ENCODE measurements at regions not wholly inside any gene's neighbourhood (a gene's known extent, or its start where the extent isn't known, plus 50 kb on each side); places are given as distances from the start of the nearest gene placed in this dataset.
A peak's percentile ranks its signal among the peaks of the same experiment; 100 is the strongest.
"Not testable (repeated sequence)": the region's sequence is repeated elsewhere in the genome, so short reads cannot be mapped to it uniquely, and the experiment has no call there.

DNA sequence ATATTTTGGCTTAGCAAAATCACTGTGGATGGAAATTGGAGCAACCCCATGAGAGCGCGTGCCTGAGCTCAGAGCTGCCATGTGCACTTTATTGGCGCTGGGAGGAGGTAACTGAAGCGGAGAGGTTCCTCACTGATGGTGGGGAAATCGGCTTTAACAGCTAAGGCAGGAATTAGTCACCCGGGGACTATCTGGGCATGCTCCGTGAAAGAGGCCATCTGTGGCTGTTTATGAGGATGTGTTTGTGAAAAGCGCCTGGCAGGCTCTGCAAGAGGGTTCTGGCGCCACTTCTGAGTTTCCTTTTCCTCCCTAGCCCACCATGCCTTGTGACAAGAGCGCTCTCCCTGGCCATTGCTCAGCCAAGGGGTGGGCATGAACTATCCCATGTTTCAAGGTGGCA is 815.6 kb downstream of the UQCRFS1 start:
- DNase-seq: no peak

DNA sequence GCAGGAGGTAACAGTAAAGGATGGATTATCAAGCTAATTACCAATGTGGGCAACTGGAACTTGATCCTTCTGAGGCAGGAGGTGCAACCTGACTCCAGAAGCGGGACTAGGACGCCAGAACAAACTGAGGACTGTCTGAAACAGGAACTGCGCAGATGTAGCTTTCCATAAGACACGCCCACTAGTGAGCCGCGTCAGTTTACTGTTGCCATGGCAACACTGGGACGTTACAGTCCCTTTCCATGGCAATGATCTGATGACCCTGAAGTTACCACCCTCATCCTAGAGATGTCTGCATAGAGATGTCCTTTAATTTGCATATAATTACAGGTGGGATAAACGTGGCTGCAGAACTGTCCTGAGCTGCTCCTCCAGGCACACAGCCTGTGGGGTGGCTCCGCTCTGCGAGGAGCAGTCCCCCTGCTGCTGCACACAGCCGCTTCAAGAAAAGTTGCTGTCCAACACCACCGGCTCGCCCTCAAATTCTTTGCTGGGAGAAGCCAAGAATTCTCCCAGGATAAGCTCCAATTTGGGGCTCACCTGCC is 816.6 kb downstream of the UQCRFS1 start:
- DNase-seq: no peak

DNA sequence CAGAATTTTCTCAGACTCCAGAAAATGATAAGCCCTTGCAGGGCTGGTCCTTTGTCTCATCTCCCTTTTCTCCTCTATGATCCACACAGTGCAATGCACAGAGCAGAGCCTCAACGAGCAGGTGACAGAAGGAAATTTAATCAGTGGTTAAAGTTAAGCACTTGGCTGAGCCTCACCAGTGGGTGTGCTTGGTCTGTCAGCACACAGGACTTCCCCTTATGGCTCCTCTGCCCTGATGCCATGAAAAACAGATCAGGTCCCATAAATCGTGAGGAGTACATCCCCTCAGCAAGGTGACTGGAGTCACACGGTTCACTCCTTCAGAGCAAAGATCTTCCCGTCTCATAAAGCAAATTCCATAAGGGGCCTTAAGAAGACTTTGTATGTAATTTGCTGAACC is 818.2 kb downstream of the UQCRFS1 start:
- DNase-seq: no peak

DNA sequence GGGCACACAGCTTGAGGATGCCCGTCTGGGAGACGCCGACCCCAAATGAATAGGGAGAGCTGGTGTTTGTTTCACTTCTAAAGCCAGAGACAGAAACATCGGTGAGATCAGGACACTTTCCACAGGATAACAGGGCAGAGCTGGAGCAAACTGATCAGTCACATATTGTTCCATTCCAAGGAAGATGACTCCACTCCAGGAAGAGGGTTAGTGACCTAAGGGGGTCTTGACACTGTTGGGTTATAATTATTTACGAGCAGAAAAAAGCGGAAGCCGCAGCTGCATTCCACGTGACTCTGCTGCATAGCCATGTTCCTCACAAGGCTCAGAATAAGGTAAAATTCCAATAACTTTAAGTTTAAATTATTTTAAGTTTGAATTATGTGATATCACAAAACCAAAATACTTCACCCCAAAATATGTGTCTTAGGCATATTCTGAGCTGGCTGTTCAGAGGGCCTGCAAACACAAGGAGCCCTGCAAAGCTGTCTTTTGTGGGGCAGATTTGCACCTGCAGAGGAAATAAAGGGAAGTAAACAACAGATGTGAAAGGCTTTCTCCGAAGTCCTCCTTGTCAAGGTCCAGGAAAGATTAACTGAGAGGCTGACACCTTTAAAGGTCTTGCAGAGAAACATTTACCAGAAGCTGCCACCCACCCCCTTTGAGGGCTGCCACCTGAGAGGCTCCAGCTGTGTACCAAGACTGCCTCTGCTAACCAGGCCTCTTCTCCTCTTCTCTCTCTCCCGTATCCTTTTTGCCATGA is 819.2 kb downstream of the UQCRFS1 start:
- DNase-seq: peak in 1 of 4 experiments; percentile 27

DNA sequence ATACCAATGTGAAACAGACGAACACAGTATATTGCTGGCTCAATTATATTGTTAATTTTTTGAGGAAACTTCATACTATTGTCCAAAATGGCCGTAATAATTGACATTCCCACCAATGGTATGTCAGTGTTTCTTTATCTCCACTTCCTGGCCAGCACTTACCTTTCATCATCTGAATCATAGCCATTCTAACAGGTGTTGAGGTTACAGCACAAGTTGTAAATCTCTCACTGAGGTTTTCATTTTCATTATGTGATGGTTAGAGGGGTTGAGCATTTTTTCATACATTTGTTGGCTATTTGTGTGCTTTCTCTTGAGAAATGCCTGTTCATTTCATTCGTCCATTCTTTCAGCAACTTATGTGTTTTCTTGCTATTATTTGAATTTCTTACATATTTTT is 824.0 kb downstream of the UQCRFS1 start:
- no peak for DNase-seq

DNA sequence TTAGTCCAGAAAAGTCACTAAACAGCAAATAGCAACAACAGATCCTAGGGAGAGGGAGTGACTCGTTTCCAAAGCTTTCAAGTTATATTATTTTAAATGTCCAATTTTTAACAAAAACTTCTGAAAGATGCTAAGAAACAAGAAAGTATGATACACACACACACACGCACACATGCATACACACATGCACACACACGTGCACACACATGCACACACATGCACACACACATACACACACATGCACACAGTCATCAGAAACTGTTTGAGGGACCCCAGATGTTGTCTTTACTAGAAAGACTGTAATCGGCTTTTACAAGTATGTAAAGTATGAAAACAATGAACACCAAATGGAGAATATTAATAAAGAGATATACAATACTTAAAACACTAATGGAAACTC is 825.4 kb downstream of the UQCRFS1 start:
- no peak for DNase-seq

DNA sequence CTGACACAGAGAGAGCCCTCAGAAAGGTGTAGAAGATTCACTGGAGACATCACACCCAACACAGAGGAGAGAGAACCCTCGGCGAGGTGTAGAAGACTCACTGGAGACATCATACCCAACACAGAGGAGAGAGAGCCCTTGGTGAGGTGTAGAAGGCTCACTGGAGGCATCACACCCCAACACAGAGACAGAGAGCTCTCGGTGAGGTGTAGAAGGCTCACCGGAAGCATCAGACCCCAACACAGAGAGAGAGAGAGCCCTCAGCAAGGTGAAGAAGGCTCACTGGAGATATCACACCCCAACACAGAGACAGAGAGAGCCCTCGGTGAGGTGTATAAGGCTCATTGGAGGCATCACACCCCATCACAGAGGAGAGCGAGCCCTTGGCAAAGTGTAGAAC is 826.5 kb downstream of the UQCRFS1 start:
- no peak for DNase-seq

DNA sequence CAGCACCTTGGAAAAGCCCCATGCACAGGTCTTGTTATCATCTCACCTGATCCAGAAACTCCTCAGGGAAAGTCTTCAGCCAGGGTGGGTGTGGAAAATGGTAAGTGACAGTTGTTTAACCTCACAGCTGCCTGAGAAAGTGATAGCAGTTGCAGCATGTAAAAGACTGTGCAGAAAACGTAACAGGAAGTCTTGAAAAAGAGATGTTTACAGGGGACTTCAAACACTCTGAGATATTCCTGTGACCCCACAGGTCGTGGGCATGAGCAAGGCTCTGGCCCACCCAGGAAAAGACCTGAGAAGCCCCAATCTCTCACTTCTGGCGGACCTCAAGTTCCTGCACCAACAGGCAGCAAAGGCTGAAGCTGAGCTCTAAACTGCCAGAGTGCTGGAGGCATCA is 826.9 kb downstream of the UQCRFS1 start:
- DNase-seq: no peak

DNA sequence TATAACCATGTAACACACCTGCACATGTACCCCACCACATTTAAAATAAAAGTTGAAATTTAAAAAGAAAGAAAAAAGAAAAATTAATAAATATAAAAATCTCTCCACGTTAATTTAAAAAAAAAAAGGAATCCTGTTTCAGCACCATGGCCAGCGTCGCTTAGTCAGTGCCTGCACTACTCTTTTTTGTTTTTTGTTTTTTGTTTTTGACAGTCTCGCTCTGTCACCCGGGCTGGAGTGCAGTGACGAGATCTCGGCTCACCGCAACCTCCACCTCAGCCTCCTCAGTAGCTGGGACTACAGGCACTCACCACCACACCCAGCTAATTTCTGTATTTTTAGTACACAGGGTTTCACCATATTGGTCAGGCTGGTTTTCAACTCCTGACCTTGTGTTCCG is 835.9 kb downstream of the UQCRFS1 start:
- no peak for DNase-seq

DNA sequence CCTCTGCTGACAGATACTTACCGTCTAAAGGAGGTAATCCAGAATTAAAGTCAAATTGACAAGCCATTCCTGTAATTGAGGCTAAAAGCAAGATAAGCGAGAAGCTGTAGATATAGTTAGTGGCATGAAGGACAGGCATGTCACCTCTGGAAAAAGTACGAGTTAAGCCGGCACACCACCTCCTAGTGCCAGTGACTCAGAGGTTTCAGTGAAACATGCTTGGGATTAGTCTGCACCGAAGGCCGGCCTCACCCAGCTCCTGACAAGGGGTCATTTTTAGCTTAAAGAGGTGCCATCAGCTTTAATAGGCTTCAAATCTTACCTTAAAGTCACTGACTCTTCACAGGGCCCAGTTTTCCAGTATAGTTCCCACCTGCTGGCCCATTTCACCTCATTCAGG is 838.0 kb downstream of the UQCRFS1 start:
- no peak for DNase-seq

DNA sequence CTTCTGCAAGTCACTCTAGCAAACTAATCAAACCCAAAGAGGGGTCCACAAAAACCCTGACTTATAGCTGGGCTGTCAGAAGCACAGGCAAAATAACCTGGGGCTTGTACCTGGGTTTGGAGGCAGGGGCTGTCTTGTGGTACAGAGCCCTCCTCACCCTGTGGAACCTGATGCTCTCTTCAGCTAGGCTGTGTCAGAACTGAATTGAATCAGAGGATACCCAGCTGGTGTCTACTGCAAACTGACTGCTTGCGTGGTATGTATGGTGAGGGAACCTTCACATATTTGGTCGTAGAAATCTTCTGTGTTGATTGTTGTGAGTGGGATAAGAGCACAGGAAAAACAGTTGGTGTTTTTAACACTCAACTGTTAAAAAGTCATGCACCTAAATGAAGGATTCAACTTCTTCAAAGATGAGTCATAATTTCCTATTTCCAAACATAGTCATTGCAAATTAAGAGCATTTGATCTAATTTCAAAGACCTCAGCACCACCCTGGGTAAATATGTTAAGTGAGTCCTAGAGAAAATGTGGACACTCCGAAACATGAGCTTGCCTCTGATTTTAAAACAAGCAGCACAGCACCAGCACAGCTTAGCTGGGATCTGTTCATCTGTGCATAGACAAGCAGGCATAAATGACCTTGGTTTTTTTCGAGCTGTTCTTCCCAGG is 840.2 kb downstream of the UQCRFS1 start:
- no peak for DNase-seq

DNA sequence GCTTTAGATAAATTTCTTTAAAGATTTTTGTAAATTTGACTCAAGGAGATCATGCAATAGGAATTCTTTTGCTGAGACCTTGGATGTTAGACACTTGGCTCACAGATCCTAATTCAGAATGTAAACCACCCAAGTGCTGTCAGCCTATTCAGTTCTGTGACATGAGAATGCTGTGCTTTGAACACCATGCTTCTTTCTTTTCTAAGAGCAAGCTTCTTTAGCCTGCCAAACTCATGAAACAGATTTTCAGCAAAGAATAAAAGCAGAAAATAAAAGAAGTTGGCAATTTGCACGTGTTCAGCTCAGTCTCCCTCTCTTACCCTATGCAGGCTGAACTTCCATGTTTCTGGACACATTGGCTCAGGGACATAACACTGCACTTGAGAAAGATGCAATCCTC is 845.8 kb downstream of the UQCRFS1 start:
- no peak for DNase-seq

DNA sequence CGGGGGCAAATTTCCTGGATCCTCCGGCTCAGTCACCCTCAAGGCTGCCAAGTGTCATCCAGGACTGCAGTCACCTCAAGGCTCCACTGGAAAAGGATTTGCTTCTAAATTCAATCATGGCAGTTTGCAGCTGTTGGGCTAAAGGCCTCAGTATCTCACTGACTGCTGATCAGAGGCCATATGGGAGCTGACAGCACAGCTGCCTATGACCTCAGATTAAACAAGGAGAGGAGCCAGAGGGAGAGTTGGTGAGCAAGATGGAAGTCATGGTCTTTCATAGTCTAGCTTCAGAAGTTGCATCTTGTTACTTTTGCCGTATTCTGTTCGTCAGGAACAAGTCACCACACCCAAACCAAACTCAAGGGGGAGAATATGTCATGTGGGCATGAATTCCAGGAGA is 849.7 kb downstream of the UQCRFS1 start:
- no peak for DNase-seq

DNA sequence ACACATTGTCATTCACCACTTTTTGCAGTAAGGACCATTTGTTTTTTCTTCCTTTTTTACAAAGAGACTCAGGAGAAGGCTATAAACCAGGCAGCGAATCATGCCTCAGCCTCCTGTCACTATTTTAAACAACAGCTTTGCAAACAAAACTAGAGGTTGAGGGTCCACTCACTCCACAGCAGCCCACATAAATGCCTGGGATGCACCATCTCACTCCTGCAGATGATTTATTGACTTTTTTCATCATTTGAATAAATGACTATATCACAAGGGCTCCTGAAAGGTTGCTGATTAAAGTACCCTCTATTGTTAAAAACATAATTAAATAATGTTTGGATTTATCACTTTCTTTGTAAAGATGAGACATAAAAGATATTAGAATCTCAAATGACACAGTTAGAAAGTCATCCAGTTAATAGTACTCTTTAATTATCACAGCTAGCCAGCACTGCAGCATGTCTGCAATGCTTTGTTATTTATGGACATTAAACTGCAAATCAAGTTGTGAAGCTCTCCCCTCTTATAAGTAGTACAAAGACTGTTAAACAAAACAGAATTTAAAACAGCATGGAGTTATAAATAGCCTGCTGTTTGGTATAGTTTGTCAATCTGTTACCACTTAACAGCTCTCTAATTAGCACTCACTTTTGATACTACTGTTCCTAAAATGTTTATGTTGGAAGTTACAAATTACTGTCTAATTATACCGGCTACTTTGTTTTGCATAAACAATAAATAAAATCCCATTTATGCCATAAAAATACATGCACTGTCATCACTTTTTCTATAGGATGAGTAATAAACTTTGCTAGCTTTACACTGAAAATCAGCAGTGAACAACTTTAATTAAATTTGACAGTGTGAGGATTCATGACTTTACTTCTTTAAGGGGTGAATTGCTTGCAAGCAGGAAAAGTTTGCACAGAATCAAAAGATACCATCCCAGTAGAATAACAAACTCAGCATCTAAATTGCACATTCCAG is 853.2 kb downstream of the UQCRFS1 start:
- DNase-seq: no peak

DNA sequence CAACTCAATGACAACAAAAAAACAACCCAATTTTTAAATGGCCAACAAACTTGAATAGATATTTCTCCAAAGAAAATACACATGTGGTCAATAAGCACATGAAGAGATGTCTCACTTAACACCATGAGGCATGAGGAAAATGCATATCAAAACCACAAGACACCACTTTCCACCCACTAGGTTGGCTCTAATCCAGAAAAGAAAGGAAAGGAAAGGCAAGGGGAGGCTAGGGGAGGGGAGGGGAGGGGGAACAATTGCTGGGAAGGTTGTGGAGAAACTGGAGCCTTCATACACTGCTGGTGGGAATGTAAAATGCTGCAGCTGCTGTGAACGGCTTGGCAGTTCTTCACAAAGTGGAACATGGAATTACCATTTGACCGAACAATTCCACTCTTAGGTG is 854.3 kb downstream of the UQCRFS1 start:
- no peak for DNase-seq

DNA sequence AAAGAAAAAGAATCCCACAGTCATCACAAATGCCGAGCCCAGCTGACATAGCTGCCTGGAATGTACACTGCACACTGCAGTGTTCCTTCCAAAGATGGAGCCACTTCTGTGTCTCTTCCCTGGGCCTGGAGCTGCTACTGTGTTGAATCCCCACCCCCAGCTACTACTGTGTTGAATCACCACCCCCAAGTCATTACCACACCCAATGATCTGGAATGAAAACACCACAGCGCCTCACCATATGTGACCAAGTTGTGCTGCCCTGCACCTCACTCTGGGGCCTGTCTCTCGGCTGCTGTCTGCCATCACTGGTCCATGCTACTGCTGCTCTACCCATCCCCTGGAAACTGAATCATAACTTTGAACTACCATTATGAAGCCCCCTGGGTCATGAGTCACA is 861.2 kb downstream of the UQCRFS1 start:
- no peak for DNase-seq

DNA sequence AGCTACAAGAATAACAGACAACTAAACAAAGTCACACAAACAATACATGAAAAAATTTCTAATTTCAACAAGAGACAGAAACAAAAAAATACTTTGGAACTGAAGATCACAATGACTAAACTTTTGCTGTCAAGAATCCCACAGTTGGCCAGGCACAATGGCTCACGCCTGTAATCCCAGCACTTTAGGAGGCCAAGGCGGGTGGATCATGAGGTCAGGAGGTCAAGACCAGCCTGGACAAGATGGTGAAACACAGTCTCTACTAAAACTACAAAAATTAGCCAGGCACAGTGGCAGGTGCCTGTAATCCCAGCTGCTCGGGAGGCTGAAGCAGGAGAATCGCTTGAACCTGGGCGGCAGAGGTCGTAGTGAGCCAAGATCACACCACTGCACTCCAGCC is 861.6 kb downstream of the UQCRFS1 start:
- not testable (repeated sequence) for DNase-seq

DNA sequence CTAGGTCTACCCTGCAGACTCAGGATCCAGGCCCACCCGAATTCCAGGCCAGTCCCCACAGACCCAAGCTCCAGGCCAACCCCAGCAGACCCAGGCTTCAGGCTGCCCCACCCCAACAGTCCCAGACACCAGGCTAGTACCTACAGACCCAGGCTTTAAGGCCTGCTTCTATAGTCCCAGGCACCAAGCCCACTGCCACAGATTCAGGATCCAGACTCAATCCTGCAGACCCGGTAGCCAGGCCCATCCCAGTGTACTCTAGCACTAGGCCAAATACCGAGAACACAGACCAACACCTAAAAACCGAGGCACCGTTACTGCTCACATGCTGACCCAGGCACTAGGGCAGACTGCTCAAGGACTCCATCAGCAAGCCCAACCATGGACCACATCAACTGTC is 862.3 kb downstream of the UQCRFS1 start:
- no peak for DNase-seq

DNA sequence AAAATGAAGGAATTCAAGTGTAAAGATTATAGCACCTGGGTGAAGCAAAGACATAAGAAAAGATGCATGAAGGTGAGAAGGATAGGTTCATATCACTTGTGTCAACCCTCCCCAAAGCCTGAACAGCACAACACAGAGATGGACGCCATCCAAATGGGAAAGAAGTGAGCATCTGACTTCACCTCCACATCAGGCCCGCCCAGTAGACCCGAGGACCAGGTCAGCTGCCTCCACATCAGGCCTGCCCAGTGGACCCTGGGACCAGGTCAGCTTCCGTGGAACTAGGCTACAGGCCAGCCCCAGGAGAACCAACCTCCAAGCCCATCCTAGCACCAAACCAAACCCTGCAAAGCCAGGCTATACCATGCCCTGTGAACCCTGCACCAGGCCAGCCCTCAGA is 862.9 kb downstream of the UQCRFS1 start:
- DNase-seq: no peak

DNA sequence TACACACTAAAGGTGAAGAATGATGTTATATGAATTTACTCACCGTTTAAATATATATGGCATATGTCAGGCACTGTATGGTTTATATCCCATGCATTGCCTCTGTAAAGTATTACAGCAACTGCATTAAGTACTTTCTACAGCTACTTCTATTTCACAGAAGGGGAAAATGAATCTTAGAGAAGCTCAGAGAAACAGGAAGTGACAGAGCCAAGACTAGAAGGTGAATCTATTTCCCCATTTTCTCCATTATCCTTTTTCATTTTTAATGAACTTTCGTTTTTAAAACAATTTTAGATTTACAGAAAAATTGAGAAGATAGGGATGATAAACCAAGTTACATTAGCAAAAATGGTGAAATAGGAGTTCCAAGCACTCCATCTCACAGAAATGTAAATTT is 863.3 kb downstream of the UQCRFS1 start:
- no peak for DNase-seq

DNA sequence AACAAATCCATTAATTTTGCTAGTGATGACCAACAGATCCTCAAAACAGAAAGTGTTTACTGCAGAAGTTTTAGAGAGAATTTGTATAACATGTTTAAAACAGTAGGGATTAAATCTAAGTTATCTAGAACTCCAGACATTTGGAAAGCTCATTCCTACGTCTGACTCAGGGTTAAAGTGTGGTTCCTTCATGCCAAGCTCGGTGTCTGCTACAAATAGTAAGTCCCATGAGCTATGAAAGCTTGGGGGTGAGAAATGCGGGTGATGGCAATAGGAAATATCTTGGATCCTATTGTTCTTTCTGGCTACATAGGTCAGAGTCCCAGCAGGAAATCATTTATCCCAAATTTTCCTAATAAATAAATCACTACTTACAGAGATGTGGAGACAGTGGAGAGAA is 867.1 kb downstream of the UQCRFS1 start:
- DNase-seq: no peak

DNA sequence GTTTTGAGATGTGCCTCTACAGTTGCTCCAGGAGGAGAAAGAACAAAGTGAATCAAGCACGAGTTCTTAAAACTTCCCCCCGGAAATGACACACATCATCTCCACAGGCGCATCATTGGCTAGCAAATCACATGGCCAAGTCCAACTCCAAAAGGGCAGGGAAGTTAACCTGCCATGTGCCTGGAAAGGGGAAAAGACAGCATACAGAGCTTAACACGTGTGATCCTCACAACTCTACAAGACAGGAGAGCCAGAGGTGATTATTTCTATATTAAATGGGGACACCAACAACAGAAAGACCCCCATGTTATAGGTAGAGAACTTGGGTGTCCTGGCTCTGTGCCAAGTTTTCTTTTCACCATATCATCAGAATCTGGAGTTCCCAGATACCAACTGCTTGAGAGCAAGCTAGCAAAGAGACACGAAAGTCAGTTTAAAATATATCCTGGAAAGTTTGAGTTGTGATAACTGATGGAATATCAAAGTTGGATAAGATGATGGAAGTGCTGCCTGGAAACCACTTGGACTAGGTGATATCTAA is 871.1 kb downstream of the UQCRFS1 start:
- DNase-seq: no peak

DNA sequence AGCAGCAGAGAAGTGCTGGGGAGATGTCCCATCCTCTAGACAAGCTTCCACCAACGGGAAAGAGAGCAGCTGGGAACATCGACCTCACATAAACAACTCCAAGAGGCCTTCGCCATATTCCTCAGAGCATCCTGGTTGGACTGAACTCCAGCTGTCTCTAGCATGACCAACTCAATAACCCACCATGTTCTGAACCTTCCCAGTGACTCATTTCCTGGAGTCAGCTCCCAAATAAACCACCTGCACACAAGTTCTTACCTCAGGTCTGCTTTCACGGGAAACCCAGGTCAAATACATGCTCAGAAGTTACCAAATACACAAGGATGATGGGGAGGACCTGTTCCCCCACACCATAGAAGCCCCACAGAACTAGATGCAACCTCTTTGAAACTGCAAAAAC is 878.5 kb downstream of the UQCRFS1 start:
- DNase-seq: no peak
